ENCODE measurements at regions not wholly inside any gene's neighbourhood (a gene's known extent, or its start where the extent isn't known, plus 50 kb on each side); places are given as distances from the start of the nearest gene placed in this dataset.

DNA sequence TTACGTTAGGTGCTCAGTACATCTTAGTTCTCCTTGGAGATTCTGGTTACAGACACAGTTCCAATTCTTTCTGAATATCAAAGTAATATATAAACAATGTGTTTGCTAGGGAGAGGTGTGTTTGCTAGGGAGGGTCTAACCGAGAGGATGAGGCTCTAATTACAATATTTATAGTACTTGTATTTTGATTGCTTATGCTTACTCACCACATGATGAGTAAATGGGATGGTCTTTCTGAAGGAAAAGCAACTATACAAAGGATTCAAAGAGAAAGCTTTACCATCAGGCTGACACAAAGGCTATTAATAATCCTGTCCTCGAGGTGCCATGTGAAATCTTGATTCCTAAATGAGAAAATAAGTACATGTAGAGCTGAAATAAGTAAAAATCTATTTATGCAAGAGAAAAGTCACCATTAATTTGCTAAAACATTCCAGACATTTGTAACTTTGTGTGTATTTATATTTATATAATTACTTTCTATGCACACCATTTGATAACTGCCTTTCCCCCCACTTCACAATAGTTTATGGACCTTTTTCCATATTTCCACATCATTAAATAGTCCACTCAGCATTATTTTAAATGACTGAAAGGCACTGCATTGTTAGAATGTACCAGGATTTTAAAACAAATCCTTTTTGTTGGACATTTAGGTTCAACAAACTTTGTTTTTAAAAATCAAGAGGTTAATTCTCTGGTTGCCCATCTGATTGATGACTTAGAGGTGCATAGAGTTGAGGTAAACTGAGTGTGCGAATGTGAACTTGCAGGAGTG, 94.5 kb upstream of the FN1 start:
- no peak for DNase-seq (ENCODE audit: low spot score in 2 of 2)
- FAIRE-seq, result no peak

DNA sequence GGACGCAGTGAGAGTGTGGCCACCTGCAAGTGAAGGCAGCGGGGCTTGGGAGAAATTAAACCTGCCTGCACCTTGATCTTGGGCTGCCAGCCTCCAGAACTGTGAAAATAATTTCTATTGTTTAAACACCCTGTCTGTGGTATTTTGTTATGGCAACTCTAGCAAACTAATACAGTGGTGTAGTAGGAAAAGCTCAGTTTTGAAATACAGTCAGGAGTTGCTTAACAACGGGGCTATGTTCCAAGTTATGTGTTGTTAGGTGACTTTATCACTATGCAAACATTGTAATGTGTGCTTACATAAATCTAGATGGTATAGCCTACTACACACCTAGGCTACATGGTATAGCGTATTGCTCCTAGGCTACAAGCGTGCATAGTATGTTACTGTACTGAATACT, 93.4 kb upstream of the FN1 start:
- FAIRE-seq (no peak), DNase-seq (ENCODE audit: low spot score in 2 of 2) (no peak)

DNA sequence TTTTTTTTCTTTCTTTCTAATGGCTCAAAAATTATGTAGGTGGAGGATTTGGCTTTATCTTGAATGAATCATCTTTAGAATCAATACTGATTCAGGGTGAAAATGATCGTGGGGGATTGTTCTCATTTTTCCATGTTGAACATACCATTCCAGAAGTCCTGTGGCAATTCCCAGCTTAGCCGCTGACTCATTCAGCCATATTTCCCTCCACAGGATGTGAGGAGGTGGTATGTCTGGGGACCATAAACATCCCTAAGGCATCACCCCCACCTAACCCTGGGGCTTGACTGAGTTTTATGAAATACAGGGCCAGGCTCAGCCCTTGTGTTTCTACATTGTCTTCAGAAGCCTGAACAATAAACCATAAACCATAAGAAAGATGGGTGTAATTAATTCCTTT, 92.7 kb upstream of the FN1 start:
- DNase-seq (ENCODE audit: low spot score in 2 of 2), result no peak
- FAIRE-seq, result no peak

DNA sequence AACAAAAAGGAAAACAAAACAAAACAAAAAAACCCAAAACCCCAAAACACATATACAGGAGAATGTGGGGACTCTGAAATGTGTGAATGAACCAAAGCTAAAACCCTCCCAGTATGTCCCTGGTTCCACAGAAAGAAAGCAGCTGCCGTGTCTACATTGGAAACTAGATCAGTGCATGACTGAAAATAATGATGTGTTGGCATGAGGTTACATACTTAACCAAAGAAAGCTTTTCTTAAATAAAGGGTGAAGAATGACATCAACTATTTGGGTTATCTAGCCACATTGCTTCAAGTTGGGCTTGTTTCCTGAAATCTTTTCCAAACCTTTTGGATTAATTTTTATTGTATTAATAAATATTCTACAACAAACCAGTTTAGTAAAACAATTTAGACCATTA, 91.9 kb upstream of the FN1 start:
- FAIRE-seq (no peak), DNase-seq (ENCODE audit: low spot score in 2 of 2) (no peak)

DNA sequence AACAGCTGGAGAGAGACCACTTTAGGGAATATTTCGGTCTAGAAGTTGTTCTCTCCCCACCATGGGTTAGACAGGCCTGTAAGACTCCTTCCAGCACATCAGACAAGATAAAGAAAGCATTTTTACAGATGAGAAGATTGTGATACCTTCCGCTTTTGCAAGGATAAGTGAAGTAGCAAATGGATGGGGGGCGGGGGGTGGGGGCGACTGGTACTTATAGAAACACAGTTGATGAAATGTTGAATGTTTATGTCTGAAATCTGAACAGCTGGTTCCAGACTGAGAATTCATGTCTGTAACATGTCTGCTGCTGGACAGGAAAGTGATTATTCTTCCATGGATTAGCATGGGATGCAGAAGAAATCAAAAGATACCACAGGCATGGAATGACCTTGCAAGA, 90.5 kb upstream of the FN1 start:
- DNase-seq (ENCODE audit: low spot score in 2 of 2) (no peak), FAIRE-seq (no peak)

DNA sequence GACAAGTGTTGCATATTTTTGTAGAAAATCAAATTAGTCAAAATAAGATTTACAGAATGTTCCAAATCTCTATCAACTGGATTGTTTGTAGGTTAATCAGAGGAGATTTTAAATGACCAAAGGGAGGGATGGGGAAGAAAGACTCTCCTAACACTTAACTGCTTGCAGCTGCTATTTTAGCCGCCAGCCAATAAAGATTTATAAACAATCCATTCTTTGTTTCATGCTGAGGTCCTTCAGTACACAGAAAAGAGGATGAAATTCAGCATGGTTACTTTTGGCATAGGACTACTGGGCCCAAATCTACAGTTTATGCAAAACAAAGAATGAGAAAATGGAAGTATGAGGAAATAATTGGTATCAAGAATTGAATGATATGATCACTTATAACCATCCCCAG, 86.4 kb upstream of the FN1 start:
- peak; percentile 24 for FAIRE-seq
- DNase-seq (ENCODE audit: low spot score in 2 of 2), result no peak

DNA sequence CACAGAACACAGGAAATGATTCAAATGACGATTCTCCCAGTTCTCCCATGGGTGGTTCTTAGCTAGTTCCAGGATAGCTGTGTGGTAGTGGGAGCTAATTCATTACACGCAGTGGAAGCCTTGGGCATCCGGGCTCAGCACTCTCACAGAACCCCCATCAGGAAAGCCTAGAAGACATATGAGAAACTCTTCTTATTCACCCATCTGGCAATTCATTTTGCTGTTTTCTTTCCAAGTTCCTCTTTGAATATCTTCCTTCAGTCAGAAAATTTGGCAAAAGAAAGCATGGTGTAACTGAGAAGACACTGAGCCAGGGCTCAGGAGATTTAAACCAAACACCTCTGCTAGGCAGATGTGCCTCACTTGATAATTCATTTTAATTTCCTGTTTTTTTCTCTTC, 85.2 kb upstream of the FN1 start:
- DNase-seq (ENCODE audit: low spot score in 2 of 2), result no peak
- FAIRE-seq, result no peak

DNA sequence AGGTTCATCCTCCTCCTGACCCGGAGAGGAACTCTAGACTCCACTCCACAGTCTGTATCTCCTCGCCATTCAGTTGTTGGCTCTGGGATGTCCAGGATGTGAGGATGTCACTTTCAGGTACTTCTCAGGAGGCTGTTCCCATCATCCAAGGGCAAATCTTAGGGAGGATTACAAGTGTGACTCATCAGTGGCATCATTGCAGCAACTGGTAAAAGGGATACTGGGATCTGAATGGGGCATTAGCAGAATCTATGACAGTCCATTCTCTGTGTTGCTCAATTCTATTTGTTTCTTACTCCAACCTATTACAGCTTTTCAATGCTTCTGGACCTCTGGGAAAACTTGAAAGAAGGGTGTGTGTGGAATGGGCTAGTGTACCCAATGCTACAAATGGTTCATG, 81.5 kb upstream of the FN1 start:
- DNase-seq (ENCODE audit: low spot score in 2 of 2), result no peak
- no peak for FAIRE-seq

DNA sequence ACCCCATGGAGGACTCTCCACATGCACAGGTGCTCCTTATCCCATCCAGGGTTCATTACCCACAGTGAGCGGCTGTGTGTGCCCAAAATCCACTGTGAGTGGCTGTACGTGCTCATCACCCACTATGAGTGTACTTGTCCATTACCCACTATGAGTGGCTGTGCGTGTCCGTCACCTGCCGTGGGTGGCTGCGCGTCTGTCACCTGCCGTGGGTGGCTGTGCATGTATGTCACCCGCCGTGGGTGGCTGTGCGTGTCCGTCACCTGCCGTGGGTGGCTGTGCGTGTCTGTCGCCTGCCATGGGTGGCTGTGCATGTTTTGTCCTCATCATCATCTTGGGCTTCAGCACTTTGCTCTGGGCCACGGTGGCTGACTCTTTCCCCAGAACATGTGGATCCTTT, 78.6 kb upstream of the FN1 start:
- DNase-seq (ENCODE audit: low spot score in 2 of 2) (no peak), FAIRE-seq (no peak)

DNA sequence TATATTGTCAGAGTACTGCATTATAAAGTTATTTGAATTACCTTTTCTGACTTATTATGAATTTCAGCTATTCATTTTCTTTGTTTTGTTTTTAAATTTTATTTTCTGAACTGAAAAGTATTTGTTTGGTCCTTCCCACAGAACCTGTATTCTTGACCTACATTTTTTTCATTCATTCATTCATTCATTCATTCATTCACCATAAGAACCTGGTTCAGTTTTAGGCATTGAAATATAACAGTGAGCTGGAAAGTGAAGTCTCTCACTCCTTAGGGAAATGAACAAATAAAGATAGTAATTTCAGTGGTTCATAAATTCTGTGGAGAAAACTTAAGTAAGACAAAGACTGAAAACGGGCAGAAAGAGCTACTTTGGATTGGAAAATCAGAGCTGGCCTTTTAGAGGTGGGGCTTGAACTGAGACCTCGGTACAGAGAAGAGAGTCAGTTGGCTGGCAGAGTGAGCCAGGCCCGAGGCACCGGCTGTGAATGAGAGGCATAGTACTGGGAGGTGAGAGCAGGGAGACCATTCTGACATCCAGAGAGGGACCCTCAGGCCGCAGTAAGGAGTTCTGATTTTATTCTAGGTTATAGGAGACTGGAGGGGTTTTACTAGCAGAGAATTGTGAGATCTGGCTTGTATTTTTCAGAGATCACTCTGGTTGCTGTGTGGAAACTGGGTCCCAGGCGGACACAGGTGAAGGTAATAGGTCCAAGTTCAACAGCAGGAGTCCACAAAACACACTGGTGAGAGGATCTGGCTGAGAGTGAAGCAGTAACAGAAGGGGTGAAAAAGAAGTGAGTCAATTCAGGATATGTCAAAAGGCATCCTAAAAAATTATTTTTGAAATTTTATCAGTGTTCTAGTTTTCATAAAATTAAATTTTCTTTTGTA, 75.8 kb upstream of the FN1 start:
- FAIRE-seq, result no peak
- no peak for DNase-seq (ENCODE audit: low spot score in 2 of 2)

DNA sequence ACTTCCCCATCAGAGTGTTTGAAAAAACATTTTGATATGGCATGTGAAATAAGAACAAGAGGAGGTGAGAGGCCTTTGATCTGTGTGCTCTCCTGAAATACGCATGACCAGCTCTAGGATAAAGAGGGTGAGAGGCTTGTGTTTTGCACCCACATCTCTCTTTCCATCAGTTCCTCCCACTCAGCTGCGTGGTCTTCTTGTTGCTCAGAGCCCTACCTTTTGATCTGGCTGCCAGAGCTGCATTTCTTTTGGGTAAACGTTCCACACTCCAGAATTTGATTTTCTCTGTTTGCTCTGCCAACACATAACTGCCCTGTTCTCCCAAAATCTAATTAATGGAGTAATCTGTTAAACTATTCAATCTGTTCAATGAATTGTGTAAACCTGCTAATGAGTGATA, 72.0 kb upstream of the FN1 start:
- FAIRE-seq (no peak), DNase-seq (ENCODE audit: low spot score in 2 of 2) (no peak)

DNA sequence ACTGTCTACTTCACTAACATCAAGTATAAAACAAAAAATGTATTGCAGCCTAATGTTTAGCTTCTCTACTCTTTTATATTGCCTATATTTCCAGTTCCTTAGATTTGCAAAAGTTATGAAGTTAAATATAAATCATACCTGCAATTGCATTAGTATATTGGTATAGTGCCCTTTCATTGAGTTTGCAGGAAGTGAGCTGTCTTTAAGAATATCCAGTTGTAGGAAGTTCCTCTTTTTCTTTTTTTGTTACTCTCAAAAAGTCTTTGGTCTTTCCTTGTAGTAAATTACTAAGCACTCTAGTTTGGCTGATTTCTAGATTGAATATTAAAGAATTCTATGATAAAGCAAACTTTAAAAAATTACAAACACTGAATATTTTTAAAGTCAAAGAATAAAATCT, 71.3 kb upstream of the FN1 start:
- no peak for DNase-seq (ENCODE audit: low spot score in 2 of 2)
- FAIRE-seq, result no peak

DNA sequence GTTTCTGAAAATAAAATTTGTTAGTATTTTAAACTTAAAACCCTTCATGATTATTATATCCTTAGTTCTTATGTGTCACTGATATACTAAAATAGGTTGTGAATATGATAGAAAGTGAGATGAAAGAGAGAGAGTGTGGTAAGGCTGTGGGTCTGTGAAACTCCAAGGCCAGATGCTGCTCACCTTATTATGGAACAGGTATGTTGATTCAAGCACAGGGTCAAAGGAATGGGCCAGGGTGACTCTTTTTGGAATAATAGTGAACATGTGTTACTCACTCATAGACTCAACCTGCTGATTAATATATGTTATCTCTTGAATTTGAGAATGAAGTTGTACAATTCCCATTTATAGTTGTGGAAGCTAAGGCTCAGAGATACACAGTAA, 70.7 kb upstream of the FN1 start:
- no peak for FAIRE-seq
- DNase-seq (ENCODE audit: low spot score in 2 of 2), result no peak

DNA sequence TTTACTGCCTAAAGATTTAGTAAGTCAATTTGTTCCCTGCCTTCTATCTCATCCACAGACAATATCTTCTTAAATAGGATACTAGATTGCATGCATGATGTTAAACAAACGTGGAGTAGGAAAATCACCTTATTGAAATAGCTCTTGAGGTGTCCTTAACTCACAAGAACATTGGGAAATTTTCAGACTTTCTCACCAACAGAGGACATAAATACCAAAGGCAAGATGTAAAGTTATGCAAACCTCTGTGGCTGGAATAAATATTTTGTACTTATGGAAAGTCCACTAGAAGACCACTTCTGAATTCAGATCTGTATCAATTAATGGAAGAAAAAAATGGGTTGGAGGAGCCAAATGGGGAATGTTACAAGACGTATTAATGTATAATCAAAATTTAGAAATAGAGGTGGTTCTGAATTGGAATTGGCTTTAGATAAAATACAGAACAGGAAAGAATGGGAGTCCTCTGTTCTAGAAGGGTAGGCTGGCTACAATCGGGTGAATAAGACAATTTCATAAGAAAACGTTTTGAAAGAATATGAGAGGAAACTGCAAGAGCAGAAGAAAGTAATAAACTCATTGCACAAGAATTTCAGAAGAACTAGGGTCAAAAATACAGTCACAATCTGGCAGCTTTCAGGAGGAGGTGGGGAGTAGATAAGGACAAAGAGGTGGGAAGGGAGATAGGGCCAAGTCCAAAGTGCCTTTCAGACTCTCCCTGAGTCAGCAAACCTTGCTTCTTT, 69.3 kb upstream of the FN1 start:
- no peak for FAIRE-seq
- no peak for DNase-seq (ENCODE audit: low spot score in 2 of 2)

DNA sequence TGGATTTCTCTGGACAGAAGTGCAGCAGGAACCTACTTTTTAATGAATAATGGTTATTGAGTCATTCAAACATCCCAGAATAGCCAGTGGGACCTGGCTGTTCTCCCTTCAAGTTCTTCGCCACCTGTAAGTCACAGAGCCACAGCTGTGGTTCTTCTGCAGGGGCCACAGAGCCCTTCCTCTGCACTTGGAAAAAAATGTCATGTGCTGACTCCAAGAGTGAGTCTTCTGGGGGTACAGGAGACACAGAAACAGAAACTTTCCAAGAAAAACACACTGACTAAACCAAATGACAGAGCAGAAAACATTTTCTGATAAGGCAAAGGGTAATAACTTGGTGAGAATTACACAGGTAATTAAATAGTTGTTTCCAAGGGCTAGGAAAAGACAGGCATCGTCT, 68.7 kb upstream of the FN1 start:
- no peak for FAIRE-seq
- no peak for DNase-seq (ENCODE audit: low spot score in 2 of 2)

DNA sequence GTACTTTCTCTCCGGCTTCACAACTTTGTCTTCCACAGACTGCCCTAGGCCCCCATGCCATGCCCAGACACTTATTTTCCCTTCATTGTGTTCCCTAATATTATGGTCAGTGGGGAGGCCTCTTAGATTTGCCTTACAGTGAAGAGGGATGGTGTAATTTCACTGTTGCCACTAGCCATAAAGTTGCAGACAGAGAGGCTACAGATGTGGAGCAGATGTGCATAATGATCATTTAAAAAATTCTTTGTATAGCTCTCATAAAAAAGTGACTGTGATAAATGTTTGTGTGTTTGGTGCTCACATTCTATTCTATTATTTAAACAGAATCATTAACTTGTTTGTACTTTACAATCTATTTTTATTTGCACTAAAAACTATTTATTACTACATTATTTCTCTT, 67.5 kb upstream of the FN1 start:
- no peak for DNase-seq (ENCODE audit: low spot score in 2 of 2)
- no peak for FAIRE-seq

DNA sequence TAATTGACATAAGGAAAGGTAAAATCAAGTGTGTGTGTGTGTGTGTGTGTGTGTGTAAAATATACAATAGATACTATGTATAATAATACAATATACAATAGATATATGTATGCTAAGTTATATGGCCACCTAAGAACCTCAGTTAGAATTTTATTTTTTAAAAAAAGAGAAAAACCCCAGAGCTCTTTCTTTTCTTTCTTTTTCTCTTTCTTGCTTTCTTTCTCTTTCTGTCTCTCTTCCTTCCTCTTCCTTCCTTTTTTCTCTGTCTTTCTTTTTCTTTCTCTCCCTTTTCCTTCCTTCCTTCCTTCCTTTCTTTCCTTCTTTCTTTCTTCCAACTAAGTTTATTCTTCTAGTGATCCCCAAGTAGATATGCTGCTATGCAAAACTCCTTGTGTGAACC, 64.6 kb upstream of the FN1 start:
- no peak for DNase-seq (ENCODE audit: low spot score in 2 of 2)
- no peak for FAIRE-seq

DNA sequence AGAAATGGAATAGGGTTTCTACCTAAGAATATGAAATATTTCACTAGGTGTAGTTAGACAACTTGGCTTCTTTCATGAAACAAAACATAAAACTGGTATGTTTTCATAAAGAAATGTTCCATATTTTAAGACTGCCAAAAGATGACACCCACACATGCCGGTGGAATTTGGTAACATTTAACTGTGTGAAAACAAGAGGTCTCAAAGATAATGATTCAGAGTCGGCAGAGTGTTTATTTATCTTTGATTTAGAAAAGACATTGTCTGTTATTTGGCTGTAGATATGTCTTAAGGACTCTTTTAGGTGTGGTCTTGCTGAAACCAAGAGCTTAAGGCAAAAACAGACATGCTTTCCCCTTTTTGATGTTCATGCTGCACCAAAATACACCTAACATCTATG, 63.5 kb upstream of the FN1 start:
- DNase-seq (ENCODE audit: low spot score in 2 of 2), result no peak
- FAIRE-seq, result no peak

DNA sequence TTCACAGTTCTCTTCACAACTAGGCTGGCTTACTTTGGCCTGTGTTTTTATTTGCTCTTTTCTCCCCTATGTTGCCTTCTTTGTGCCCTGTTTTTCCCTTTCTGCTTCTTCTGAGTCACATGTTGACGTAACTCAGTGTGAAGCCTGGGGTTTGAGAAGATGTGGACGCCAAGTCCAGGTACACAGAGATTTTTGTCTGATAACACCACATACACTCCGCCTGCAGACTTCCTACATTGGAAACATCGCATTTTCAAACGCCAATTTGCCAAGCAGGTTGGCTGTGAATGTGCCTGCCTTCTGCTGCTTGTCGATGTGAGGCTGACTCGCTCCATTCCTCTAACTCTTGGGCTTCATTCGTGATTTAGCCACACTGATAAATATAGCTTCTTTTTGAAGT, 62.6 kb upstream of the FN1 start:
- FAIRE-seq (no peak), DNase-seq (ENCODE audit: low spot score in 2 of 2) (no peak)

DNA sequence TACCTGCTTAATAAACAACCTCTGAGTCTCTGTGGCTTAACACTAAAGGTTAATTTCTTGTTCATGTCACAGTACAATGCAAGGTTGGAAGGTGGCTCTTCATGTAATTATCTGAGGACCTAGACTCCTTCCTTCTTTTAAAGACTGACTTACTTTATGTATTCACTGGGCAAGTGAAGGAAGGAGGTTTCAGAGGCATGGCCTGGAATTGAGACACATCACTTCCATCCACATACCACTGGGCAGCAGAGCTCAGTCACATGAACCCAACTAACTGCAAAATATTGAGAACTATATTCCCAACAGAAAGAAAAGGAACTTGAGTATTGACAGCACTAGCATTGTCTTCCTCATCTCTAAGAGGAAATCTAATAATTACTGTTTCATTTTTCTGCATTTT, 57.5 kb upstream of the FN1 start:
- no peak for FAIRE-seq
- no peak for DNase-seq (ENCODE audit: low spot score in 2 of 2)

DNA sequence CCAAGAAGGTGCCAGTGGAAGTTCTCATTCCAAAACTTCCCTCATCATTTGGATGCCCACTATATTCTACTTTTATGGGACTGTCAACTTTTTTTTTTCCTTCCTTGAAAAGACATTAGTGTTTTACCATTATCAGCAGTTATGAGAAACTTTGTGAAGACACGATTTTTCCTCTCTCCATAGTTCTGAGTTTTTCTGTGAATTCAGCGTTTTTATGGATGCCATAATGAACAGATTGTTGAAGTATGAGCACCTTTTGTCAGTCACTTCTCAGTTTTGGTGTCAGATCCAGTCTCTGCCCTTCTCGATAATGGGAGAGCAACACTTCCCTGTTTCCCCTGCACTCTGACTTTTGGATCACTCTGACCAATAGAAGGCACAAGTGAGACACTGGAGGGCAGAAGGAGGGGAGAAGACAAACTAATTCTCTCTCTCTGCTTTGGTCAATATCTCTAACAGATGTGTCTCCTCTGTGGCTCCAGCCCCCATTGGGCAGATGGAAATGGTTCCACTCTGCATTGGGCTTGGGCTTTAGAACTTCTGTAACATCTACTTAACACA, 53.5 kb upstream of the FN1 start:
- DNase-seq (ENCODE audit: low spot score in 2 of 2) (no peak), FAIRE-seq (no peak)

Data from frontal cortex (tissue), 3 donors.